Stimulated activated CD4-positive, alpha-beta T cell treated with anti-CD3 and anti-CD28 coated beads, Interleukin-15, amount 100 ng/mL, for 24 hours (primary cell): ENCODE measurements at regions not wholly inside any gene's neighbourhood (a gene's known extent, or its start where the extent isn't known, plus 50 kb on each side); places are given as distances from the start of the nearest gene placed in this dataset.
"Not testable (repeated sequence)": the region's sequence is repeated elsewhere in the genome, so short reads cannot be mapped to it uniquely, and the experiment has no call there.

ENCODE experiments used
- DNase-seq: peaks from one replicate; pipeline ENCODE4 v3.0.0-alpha.2; 2020

DNA sequence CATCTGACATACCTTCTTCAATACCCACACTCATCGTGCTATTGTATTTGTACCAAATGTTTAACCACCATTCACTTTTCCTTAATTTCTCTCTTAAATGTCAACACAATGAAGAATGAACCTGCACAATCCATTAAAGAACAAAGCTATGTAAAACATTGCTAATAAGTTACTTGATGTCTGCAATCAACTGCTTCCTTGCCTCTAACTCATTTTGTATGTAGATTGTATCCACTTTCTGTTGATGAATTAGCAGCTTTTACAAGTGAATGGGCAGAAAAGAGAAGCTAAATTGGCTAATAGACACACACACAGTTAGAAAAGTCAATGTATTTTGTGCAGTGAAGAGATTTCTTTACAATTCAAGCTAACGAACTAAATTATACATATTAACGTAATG lies 212.5 kb upstream of the NDST3 start:
- DNase-seq = no peak

DNA sequence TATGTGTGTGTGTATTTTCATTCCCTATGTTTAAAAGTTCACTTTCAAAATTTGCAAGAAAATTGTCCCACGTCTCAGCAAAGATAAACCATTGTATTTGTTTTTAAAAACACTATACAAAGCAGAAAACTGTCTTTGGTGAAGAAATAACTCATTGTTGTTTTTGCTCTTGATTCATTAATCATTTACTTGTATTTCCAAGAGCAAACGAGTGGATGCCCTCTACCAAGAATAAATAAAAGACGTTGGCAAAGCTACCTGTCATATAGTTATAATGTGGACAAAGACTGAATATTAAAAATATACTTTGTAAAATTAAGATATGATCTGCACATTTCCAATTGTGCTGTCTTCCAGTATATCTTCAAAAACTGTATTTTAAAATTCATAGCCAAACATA lies 210.9 kb upstream of the NDST3 start:
- DNase-seq = no peak

GRCh38 chr4:117825600-117825999 lies 208.7 kb upstream of the NDST3 start:
- no peak for DNase-seq

DNA sequence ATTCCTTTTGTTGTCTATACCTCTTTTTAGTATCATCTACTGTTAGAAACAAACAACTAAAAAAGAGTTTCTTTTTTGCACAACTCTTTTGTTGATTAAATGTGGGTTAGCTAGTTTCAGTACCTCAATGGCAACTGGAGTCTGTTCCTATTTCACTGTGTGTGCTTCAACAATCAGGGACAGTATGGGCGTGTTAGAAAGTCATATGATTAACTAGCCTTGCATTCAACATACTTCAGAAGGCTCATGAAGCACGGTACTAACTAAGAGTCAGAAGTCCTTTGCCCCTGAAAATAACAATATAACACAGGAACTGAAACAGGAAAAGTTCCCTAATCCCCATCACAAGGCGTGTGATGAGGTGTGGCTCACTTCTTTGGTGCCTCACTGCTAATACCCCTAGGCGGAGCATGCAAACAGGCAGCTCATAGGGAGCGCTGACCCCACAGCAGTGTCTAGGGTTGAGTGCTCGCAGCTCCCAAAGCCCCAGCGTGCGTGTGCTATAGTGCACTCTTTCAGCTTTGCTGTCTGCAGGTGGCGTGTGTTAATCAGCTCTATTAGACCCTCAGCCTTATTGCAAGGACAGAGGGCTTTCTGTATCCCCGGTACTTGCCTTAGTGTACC lies 203.1 kb upstream of the NDST3 start:
- no peak for DNase-seq

DNA sequence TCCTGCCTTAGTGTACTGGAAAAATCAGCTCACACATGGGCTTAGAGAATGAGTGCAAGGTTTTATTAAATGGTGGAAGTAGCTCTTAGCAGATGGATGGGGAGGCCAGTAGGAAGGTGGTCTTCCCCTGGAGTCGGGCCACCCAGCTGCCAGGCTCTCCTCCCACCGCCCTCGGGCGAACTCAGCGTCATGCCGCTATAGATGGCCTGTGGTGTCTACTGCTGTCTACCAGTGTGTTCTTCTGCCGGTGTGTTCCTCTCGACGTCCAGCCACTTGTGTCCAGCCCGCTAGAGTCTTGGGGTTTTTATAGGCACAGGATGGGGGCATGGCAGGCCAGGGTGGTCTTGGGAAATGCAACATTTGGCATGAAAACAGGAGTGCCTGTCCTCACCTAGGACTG lies 198.7 kb upstream of the NDST3 start:
- DNase-seq = no peak

- no peak for DNase-seq
Measured at GRCh38 chr4:117844594-117844993, 189.7 kb upstream of the NDST3 start.

DNA sequence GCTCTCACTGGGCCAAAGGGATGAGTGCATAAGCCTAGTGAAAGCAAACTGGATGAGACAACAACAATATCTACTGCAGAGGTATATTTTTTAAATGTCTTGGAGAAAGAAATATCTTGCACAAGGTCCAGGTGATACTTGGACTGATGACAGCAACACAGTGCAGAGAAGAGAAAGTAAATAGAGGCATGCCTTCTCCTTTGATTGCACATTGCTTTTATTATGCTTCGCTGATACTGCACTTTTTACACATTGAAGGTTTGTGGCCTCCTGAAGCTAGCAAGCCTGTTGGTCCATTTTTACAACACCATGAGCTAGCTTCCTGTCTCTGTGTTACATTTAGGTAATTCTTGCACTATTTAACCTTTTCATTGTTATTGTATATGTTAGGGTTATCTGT lies 189.0 kb upstream of the NDST3 start:
- no peak for DNase-seq

DNA sequence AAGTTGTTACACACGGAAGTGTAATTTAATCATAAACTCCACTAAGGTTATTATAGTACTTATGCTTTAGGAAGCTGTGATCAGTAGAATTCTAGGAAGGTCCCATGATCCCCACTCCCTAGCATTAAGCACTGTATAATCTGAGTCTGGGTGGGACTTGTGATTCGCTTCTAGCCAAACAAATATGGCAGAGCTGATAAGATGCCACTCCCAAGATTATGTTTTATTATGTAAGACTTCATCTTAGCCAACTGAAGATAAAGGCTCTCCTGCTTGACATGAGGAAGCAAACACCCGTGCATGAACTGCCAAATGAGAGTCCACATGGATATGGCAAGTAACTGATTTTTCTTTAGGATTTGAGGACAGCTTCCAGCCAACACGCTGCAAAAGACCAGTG lies 186.4 kb upstream of the NDST3 start:
- no peak for DNase-seq

DNA sequence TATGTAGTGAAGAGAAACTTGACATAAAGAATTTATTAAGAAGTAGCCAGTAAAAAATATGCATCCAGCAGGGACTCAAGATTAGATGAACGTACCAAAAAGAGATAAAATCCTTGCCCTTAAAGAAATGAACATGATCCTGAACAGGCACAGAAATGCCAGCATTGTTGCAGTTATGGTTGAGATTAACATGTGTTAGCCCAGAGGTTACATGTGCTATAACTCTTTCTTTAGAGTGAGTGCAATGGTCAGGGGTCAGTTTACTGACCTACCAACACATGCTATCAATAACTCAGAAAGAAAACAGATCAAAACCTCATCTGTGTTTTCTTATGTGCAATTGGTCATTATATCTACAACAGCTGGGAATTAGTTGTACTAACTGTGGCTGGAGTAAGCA lies 166.1 kb upstream of the NDST3 start:
- no peak for DNase-seq

- no peak for DNase-seq
Measured at GRCh38 chr4:117873779-117874178, 160.5 kb upstream of the NDST3 start.

- no peak for DNase-seq
Measured at GRCh38 chr4:117874216-117874615, 160.1 kb upstream of the NDST3 start.

- no peak for DNase-seq
Measured at GRCh38 chr4:117889978-117890377, 144.3 kb upstream of the NDST3 start.

DNA sequence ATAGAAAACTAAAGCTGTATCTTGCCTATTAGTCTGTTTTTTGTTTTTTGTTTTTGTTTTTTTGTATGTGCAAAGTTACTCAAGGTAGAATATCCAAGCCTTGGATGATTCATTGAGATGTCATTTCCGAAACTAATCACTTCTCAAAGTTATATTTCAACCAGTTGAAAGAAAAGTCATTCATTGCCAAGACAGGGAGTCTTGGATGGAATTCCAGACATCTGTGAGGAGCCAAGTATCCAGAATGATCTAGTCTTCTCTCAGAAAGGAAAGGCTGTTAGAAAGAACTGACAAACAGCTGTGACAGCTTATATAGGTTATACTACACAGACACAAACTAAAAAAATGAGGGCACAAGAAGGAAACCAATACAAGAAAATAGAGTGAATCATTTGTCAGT lies 141.1 kb upstream of the NDST3 start:
- no peak for DNase-seq

GRCh38 chr4:117898496-117898895 lies 135.8 kb upstream of the NDST3 start:
- no peak for DNase-seq

DNA sequence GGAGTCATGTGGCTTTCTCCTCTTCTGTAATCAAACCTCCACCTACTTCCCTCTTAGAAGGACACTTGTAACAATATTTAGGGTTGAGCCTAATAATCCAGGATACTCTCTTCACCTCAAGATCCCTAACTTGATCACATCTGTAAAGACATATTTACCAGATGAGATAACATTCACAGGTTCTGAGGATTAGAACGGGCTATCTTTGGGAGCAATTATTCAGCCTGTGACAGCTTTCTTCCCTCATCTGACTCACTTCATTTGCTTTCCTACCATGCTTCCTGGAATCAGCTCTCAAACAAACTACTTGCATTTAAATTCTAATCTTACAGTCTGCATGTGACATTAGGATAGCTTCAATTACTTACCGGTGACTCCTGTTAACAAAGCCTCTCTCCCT lies 133.5 kb upstream of the NDST3 start:
- no peak for DNase-seq

GRCh38 chr4:117907646-117908045 lies 126.6 kb upstream of the NDST3 start:
- no peak for DNase-seq

GRCh38 chr4:117908306-117909207 lies 125.7 kb upstream of the NDST3 start:
- DNase-seq = no peak

- no peak for DNase-seq
Measured at GRCh38 chr4:117916728-117917127, 117.6 kb upstream of the NDST3 start.

DNA sequence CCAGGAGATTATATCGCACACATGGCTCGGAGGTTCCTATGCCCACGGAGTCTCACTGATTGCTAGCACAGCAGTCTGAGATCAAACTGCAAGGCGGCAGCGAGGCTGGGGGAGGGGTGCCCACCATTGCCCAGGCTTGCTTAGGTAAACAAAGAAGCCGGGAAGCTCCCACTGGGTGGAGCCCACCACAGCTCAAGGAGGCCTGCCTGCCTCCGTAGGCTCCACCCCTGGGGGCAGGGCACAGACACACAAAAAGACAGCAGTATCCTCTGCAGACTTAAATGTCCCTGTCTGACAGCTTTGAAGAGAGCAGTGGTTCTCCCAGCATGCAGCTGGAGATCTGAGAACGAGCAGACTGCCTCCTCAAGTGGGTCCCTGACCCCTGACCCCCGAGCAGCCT lies 112.0 kb upstream of the NDST3 start:
- not testable (repeated sequence) for DNase-seq

DNA sequence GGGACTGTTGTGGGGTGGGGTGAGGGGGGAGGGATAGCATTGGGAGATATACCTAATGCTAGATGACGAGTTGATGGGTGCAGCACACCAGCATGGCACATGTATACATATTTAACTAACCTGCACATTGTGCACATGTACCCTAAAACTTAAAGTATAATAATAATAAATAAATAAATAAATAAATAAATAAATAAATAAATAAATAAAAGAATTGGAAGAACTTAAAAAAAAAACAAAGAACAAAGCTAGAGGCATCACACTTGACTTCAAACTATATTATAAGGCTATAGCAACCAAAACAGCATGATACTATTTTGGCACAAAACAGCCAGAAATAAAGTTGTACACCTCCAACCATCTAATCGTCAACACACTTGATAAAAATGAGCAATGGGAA lies 106.5 kb upstream of the NDST3 start:
- not testable (repeated sequence) for DNase-seq

GRCh38 chr4:117941611-117942010 lies 92.7 kb upstream of the NDST3 start:
- DNase-seq = no peak

DNA sequence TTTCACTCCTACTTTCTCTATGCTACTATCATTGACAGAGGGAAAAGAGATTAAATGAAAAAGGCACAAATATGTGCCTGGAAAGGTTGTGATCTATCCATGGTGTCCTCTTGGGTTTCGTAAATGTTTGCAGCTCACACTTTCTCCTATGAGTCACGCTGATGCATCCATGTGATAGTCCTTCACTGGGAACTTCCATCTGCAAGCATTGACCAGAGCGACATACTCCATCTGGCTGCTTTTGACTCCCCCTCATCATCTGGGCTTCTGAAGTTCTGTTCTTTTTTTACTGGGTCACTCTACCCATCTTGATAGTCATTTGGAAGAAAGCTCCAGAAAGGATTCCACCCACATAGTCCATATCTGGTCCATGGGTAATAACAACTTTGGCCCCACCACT lies 84.7 kb upstream of the NDST3 start:
- DNase-seq = no peak

DNA sequence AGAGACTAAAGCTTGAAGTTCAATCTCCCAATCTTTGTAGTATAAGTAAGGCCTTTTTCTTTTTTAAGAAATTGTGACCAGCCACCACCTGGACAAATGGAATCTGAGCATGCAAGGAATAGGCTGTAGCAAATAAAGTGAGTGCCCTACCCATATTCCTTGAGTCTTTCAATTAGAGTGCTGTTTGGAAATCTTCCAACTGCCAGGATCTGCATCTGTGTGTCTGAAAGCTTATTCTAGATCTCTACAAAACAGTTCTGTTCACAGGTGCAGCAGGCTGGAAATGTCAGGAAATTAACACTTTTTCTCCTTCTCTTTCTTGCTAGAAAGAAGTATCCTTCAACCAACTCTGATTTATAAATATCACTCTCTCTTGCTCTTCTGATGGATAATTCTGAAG lies 76.7 kb upstream of the NDST3 start:
- no peak for DNase-seq

DNA sequence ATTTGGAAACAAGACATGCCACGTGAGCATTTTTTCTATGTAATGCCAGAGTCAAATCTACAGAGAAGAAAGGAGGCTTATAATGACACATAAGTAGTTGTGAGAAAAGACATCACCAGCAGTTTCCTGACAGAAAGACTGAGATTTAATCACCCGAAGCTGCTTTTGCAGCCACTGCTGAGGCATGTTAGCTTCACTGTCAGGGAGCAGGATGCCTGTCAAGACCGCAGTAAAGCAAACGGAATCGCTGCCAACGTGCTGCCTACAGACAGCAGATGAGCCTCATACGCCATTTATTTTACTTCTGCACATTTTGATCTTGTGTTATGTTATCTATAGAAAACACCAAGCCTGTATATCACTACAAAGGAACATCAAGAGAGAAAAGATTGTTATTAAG lies 68.7 kb upstream of the NDST3 start:
- DNase-seq = no peak

DNA sequence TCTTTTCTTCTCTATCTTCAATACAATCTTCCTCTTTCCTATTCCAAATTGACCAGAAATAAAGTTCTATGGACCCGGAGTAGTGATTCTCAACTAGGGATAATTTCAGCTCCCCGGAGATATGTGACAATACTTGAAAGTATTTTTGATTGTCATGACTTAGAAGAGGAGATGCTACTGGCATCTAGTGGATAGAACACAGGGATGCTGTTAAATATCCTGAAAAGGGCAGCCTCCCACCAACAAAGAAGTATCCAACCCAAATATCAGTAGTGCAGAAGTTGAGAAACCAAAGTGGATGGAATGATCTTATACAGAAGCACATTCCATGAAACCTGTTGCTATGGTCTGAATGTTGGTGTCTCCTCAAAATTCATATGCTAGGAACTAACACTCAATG lies 65.7 kb upstream of the NDST3 start:
- DNase-seq = no peak
